ENCODE measurements at regions not wholly inside any gene's neighbourhood (a gene's known extent, or its start where the extent isn't known, plus 50 kb on each side); places are given as distances from the start of the nearest gene placed in this dataset.

- POLR2A ChIA-PET, result no interaction called here
- BruUV-seq (replicated peaks), result no TSS peak
Measured at GRCh38 chr2:78127424-78127823, 605.2 kb upstream of the LRRTM4 start.

GRCh38 chr2:78132391-78133370 is 610.5 kb upstream of the LRRTM4 start:
- Histone ChIP-seq H3K9me3 (ENCODE audit: low read length) (no peaks in the 10 kb centered on the region), H3K27me3 (ENCODE audit: control insufficient read depth in 1 of 2, insufficient read depth in 2 of 2, low read length in 2 of 2) (no peaks in the 10 kb centered on the region), H3K27ac (ENCODE audit: extremely low read length, insufficient read depth, low read length) (no peak overlapping the region), H3K4me2 (ENCODE audit: low read depth, low read length) (no peak overlapping the region), H3K36me3 (replicated peaks in 1 of 2; ENCODE audit: control insufficient read depth in 1 of 2, insufficient read depth in 2 of 2, low read length in 2 of 2) (no peaks in the 10 kb centered on the region; a peak in 1 of 5 replicates), H3K4me1 (ENCODE audit: insufficient read depth, low read length) (no peaks in the 10 kb centered on the region), H2AFZ (ENCODE audit: low read length) (no peak overlapping the region), H4K20me1 (ENCODE audit: insufficient read depth, low read length) (no peaks in the 10 kb centered on the region), H3K79me2 (ENCODE audit: insufficient read depth, low read length) (no peaks in the 10 kb centered on the region), H3K9ac (ENCODE audit: insufficient read depth, low read depth, low read length) (no peak overlapping the region), H3K4me3 (replicated peaks in 1 of 3; ENCODE audit: insufficient read depth in 1 of 3, low read depth in 2 of 3, low read length in 3 of 3) (no peak overlapping the region)
- in situ Hi-C loops (cut with HindIII; ENCODE audit: extremely low pct_ligation_motif_present, low pct_unique_long_range_greater_than_20kb) (no loop called here), intact Hi-C loops (cut with micrococcal nuclease; ENCODE audit: unreplicated experiment) (no loop called here)
- 97% methylated on average over 4 of the region's 4 CpGs for WGBS (ENCODE audit: low lambda C conversion rate)
- ChIA-PET POLR2A (no interaction called here), CTCF (ENCODE audit: low intra/inter-chr PET ratio, low total read pairs) (no interaction called here)
- no peak for FAIRE-seq
- no peak for ATAC-seq
- DNase-seq (ENCODE audit: low spot score), result no peak
- no TSS peak for BruUV-seq (replicated peaks)
- no peak for TF ChIP-seq ZNF460 (CRISPR knock-in tag; IDR thresholded peaks at IDR 0.05; ENCODE audit: borderline replicate concordance)
- no peak for TF ChIP-seq MIXL1 (CRISPR knock-in tag; IDR thresholded peaks at IDR 0.05)
- no peak for TF ChIP-seq ZNF30 (CRISPR knock-in tag; IDR thresholded peaks at IDR 0.05)
- no peak for TF ChIP-seq HMG20A (CRISPR knock-in tag; IDR thresholded peaks at IDR 0.05; ENCODE audit: borderline replicate concordance)
- TF ChIP-seq, protein P1, sequence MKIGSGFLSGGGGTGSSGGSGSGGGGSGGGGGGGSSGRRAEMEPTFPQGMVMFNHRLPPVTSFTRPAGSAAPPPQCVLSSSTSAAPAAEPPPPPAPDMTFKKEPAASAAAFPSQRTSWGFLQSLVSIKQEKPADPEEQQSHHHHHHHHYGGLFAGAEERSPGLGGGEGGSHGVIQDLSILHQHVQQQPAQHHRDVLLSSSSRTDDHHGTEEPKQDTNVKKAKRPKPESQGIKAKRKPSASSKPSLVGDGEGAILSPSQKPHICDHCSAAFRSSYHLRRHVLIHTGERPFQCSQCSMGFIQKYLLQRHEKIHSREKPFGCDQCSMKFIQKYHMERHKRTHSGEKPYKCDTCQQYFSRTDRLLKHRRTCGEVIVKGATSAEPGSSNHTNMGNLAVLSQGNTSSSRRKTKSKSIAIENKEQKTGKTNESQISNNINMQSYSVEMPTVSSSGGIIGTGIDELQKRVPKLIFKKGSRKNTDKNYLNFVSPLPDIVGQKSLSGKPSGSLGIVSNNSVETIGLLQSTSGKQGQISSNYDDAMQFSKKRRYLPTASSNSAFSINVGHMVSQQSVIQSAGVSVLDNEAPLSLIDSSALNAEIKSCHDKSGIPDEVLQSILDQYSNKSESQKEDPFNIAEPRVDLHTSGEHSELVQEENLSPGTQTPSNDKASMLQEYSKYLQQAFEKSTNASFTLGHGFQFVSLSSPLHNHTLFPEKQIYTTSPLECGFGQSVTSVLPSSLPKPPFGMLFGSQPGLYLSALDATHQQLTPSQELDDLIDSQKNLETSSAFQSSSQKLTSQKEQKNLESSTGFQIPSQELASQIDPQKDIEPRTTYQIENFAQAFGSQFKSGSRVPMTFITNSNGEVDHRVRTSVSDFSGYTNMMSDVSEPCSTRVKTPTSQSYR (CRISPR knock-in tag; IDR thresholded peaks at IDR 0.05; ENCODE audit: borderline replicate concordance), result no peak
- no peak for TF ChIP-seq YEATS4 (CRISPR knock-in tag; IDR thresholded peaks at IDR 0.05; ENCODE audit: borderline replicate concordance)
- no peak for TF ChIP-seq HNRNPH1 (optimal IDR thresholded peaks at IDR 0.05; ENCODE audit: low read depth, low read length)
- no peak for TF ChIP-seq TBL1XR1 (IDR thresholded peaks at IDR 0.05; ENCODE audit: borderline replicate concordance, low read length, partially characterized antibody)
- TF ChIP-seq ZNF784 (CRISPR knock-in tag; IDR thresholded peaks at IDR 0.05; ENCODE audit: borderline replicate concordance), result no peak
- no peak for TF ChIP-seq ZNF564 (CRISPR knock-in tag; IDR thresholded peaks at IDR 0.05)
- TF ChIP-seq, protein P2, sequence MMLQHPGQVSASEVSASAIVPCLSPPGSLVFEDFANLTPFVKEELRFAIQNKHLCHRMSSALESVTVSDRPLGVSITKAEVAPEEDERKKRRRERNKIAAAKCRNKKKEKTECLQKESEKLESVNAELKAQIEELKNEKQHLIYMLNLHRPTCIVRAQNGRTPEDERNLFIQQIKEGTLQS (CRISPR knock-in tag; IDR thresholded peaks at IDR 0.05), result no peak

More at GRCh38 chr2:78127424-78127823, 605.2 kb upstream of the LRRTM4 start:
- CTCF ChIA-PET (ENCODE audit: low intra/inter-chr PET ratio, low total read pairs), result no interaction called here
- FAIRE-seq, result no peak
- WGBS (ENCODE audit: low lambda C conversion rate), result 91% methylated on average over 4 of the region's 4 CpGs
- no peaks in the 10 kb centered on the region for H4K20me1 ChIP-seq (ENCODE audit: insufficient read depth, low read length)
- H3K4me2 ChIP-seq (ENCODE audit: low read depth, low read length), result no peak overlapping the region
- no peak for ATAC-seq
- no peak overlapping the region for H2AFZ ChIP-seq (ENCODE audit: low read length)
- H3K4me1 ChIP-seq (ENCODE audit: insufficient read depth, low read length), result no peaks in the 10 kb centered on the region
- no peaks in the 10 kb centered on the region for H3K9me3 ChIP-seq (ENCODE audit: low read length)
- no peak overlapping the region for H3K27ac ChIP-seq (ENCODE audit: extremely low read length, insufficient read depth, low read length)
- TF ChIP-seq NFYB (CRISPR knock-in tag; IDR thresholded peaks at IDR 0.05), result no peak
- TF ChIP-seq EP300 (IDR thresholded peaks at IDR 0.05; ENCODE audit: low read depth in 2 of 2, low read length in 2 of 2), result no peak
- no peak for TF ChIP-seq EP300 (CRISPR knock-in tag; IDR thresholded peaks at IDR 0.05; ENCODE audit: borderline replicate concordance)
- TF ChIP-seq ZNF598 (CRISPR knock-in tag; IDR thresholded peaks at IDR 0.05; ENCODE audit: borderline replicate concordance), result no peak
- TF ChIP-seq MAFK (conservative IDR thresholded peaks at IDR 0.05 in 1 of 2, IDR thresholded peaks at IDR 0.05 in 1 of 2; ENCODE audit: low read length in 2 of 2), result no peak
- peak; percentile 60 for TF ChIP-seq RBM22 (optimal IDR thresholded peaks at IDR 0.05; ENCODE audit: low read length)
- no peak for TF ChIP-seq ZNF264 (CRISPR knock-in tag; IDR thresholded peaks at IDR 0.05)
- TF ChIP-seq ZSCAN20 (CRISPR knock-in tag; IDR thresholded peaks at IDR 0.05; ENCODE audit: borderline replicate concordance), result no peak
- no peak for TF ChIP-seq ZNF510 (CRISPR knock-in tag; IDR thresholded peaks at IDR 0.05; ENCODE audit: low read depth)
- no peak overlapping the region for H3K4me3 ChIP-seq (replicated peaks in 1 of 3; ENCODE audit: insufficient read depth in 1 of 3, low read depth in 2 of 3, low read length in 3 of 3)
- DNase-seq (ENCODE audit: low spot score), result no peak
- H3K79me2 ChIP-seq (ENCODE audit: insufficient read depth, low read length), result no peaks in the 10 kb centered on the region
- in situ Hi-C loops (cut with HindIII; ENCODE audit: extremely low pct_ligation_motif_present, low pct_unique_long_range_greater_than_20kb) (no loop called here), intact Hi-C loops (cut with micrococcal nuclease; ENCODE audit: unreplicated experiment) (no loop called here)
- no peak overlapping the region for H3K9ac ChIP-seq (ENCODE audit: insufficient read depth, low read depth, low read length)
- H3K36me3 ChIP-seq (replicated peaks in 1 of 2; ENCODE audit: control insufficient read depth in 1 of 2, insufficient read depth in 2 of 2, low read length in 2 of 2), result no peaks in the 10 kb centered on the region; a peak in 1 of 5 replicates
- H3K27me3 ChIP-seq (ENCODE audit: control insufficient read depth in 1 of 2, insufficient read depth in 2 of 2, low read length in 2 of 2), result no peaks in the 10 kb centered on the region

Measured in HepG2 (cell line).